Caco-2 (cell line): ENCODE measurements at regions not wholly inside any gene's neighbourhood (a gene's known extent, or its start where the extent isn't known, plus 50 kb on each side); places are given as distances from the start of the nearest gene placed in this dataset.

Source experiments
- BruUV-seq: library from RNA; stranded (reverse); fragments of 400-500 nt; replicated peaks from 2 replicates; lab custom pipeline; 2021; lab: Mats Ljungman, UMichigan
- CTCF ChIA-PET: fragments of 300-600 bp; sonication (Branson Sonifier 250); formaldehyde crosslinking; loops from one replicate; lab custom pipeline; 2022; ENCODE audit warnings: antibody characterized with exemption; lab: Charles Lee
- POLR2A ChIA-PET: fragments of 300-600 bp; sonication (Branson Sonifier 250); formaldehyde crosslinking; loops from one replicate; lab custom pipeline; 2022; ENCODE audit warnings: antibody characterized with exemption; lab: Charles Lee
- DNase-seq, 2 experiments: peaks; one replicate each; pipeline versions ENCODE4 v3.0.0 to v3.0.0-alpha.2; 2020 to 2022
- H3K27me3 ChIP-seq: replicated peaks from 2 replicates; pipeline ENCODE4 v1.6.0; 2011; ENCODE audit warnings: low read length; ENCODE audit not compliant: control insufficient read depth, insufficient read depth
- H3K36me3 ChIP-seq: 2 replicates; pipeline ENCODE4 v1.5.1; 2011; ENCODE audit warnings: low read length; ENCODE audit not compliant: control insufficient read depth, insufficient read depth
- H3K4me1 ChIP-seq: fragments of 250-450 bp; sonication (Bioruptor Pico); 2 replicates; pipeline ENCODE4 v1.5.1; 2020; ENCODE audit warnings: mild to moderate bottlenecking
- H3K4me3 ChIP-seq: 2 replicates; pipeline ENCODE4 v1.5.1; 2011; ENCODE audit warnings: low read depth, mild to moderate bottlenecking, control low read depth, low read length
- H3K9me3 ChIP-seq: fragments of 250-450 bp; sonication (Bioruptor Pico); 2 replicates; pipeline ENCODE4 v1.5.1; 2020; ENCODE audit warnings: mild to moderate bottlenecking, moderate library complexity
- H3K27ac Mint-ChIP-seq: one replicate; pipeline ENCODE4 v1.8.0; 2022; ENCODE audit warnings: mixed read lengths; ENCODE audit not compliant: unreplicated experiment
- H3K27me3 Mint-ChIP-seq: one replicate; pipeline ENCODE4 v1.8.0; 2022; ENCODE audit warnings: mixed read lengths; ENCODE audit not compliant: insufficient read depth, unreplicated experiment
- H3K36me3 Mint-ChIP-seq: one replicate; pipeline ENCODE4 v1.8.0; 2022; ENCODE audit warnings: mild to moderate bottlenecking, mixed read lengths; ENCODE audit not compliant: insufficient read depth, unreplicated experiment
- H3K4me1 Mint-ChIP-seq: one replicate; pipeline ENCODE4 v1.8.0; 2022; ENCODE audit warnings: low read depth, mixed read lengths; ENCODE audit not compliant: unreplicated experiment
- H3K4me3 Mint-ChIP-seq: one replicate; pipeline ENCODE4 v1.8.0; 2022; ENCODE audit warnings: mild to moderate bottlenecking, moderate library complexity, mixed read lengths; ENCODE audit not compliant: unreplicated experiment
- H3K9me3 Mint-ChIP-seq: one replicate; pipeline ENCODE4 v1.8.0; 2022; ENCODE audit warnings: mixed read lengths; ENCODE audit not compliant: unreplicated experiment
- CTCF ChIP-seq, 2 experiments: fragments of 200-600 bp in 1 of 2; IDR thresholded peaks; 1 replicate in 1 of 2; 2 replicates in 1 of 2; pipeline versions ENCODE4 v1.5.1 to v1.8.0; 2011 to 2022; ENCODE audit warnings: antibody characterized with exemption in 1 of 2, control low read depth in 1 of 2, inconsistent platforms in 1 of 2, low read depth in 1 of 2, low read length in 1 of 2, mild to moderate bottlenecking in 1 of 2, moderate library complexity in 1 of 2; ENCODE audit not compliant: insufficient read depth in 1 of 2, severe bottlenecking in 1 of 2, unreplicated experiment in 1 of 2
- intact Hi-C: fragments of 100-400 bp; cut with micrococcal nuclease; formaldehyde crosslinking; loops from one replicate; pipeline ENCODE4 v1.10.0; 2022; ENCODE audit not compliant: unreplicated experiment

- H3K4me3 Mint-ChIP-seq, result no peak overlapping the region
- no peak overlapping the region for H3K27ac Mint-ChIP-seq
- H3K4me3 ChIP-seq, result no peak overlapping the region
- H3K27me3 Mint-ChIP-seq, result no peaks in the 10 kb centered on the region
- H3K4me1 Mint-ChIP-seq, result no peaks in the 10 kb centered on the region
- no TSS peak for BruUV-seq
- DNase-seq, result no peak
- ChIA-PET POLR2A (no interaction called here), CTCF (no interaction called here)
- no peaks in the 10 kb centered on the region for H3K36me3 Mint-ChIP-seq
- H3K9me3 Mint-ChIP-seq, result no peaks in the 10 kb centered on the region
- no peak for TF ChIP-seq CTCF (IDR thresholded peaks at IDR 0.05; ENCODE audit: insufficient read depth in 1 of 2, low read depth in 1 of 2, low read length in 1 of 2, severe bottlenecking in 1 of 2, unreplicated experiment in 1 of 2)
- H3K27me3 ChIP-seq, result no peaks in the 10 kb centered on the region
- intact Hi-C loops, result no loop called here
- no peaks in the 10 kb centered on the region for H3K4me1 ChIP-seq
- no peaks in the 10 kb centered on the region for H3K36me3 ChIP-seq
- no peaks in the 10 kb centered on the region for H3K9me3 ChIP-seq
Observed at GRCh38 chr5:51556833-51557232, 173.6 kb downstream of the ISL1 start.

GRCh38 chr5:51558682-51559081 lies 175.4 kb downstream of the ISL1 start:
- Histone ChIP-seq H3K27me3 (no peaks in the 10 kb centered on the region), H3K4me1 (no peaks in the 10 kb centered on the region), H3K4me3 (no peak overlapping the region), H3K9me3 (no peaks in the 10 kb centered on the region), H3K36me3 (no peaks in the 10 kb centered on the region)
- TF ChIP-seq CTCF (IDR thresholded peaks at IDR 0.05; ENCODE audit: insufficient read depth in 1 of 2, low read depth in 1 of 2, low read length in 1 of 2, severe bottlenecking in 1 of 2, unreplicated experiment in 1 of 2), result no peak
- no peak overlapping the region for H3K27ac Mint-ChIP-seq
- no peaks in the 10 kb centered on the region for H3K9me3 Mint-ChIP-seq
- BruUV-seq, result no TSS peak
- no peaks in the 10 kb centered on the region for H3K27me3 Mint-ChIP-seq
- intact Hi-C loops, result no loop called here
- no peaks in the 10 kb centered on the region for H3K36me3 Mint-ChIP-seq
- H3K4me1 Mint-ChIP-seq, result no peaks in the 10 kb centered on the region
- CTCF ChIA-PET, result no interaction called here
- no peak overlapping the region for H3K4me3 Mint-ChIP-seq
- POLR2A ChIA-PET, result no interaction called here
- DNase-seq, result no peak

GRCh38 chr5:51559339-51559738 lies 176.1 kb downstream of the ISL1 start:
- no peaks in the 10 kb centered on the region for H3K4me1 Mint-ChIP-seq
- ChIA-PET POLR2A (no interaction called here), CTCF (no interaction called here)
- no TSS peak for BruUV-seq
- no peaks in the 10 kb centered on the region for H3K36me3 Mint-ChIP-seq
- Histone ChIP-seq H3K4me1 (no peaks in the 10 kb centered on the region), H3K4me3 (no peak overlapping the region), H3K27me3 (no peaks in the 10 kb centered on the region), H3K9me3 (no peaks in the 10 kb centered on the region), H3K36me3 (no peaks in the 10 kb centered on the region)
- no peaks in the 10 kb centered on the region for H3K9me3 Mint-ChIP-seq
- H3K4me3 Mint-ChIP-seq, result no peak overlapping the region
- no peaks in the 10 kb centered on the region for H3K27me3 Mint-ChIP-seq
- H3K27ac Mint-ChIP-seq, result no peak overlapping the region
- intact Hi-C loops, result no loop called here
- TF ChIP-seq CTCF (IDR thresholded peaks at IDR 0.05; ENCODE audit: insufficient read depth in 1 of 2, low read depth in 1 of 2, low read length in 1 of 2, severe bottlenecking in 1 of 2, unreplicated experiment in 1 of 2), result no peak
- DNase-seq, result no peak
